SU-DHL-6 (cell line): ENCODE measurements at regions not wholly inside any gene's neighbourhood (a gene's known extent, or its start where the extent isn't known, plus 50 kb on each side); places are given as distances from the start of the nearest gene placed in this dataset.

Experiments
- H2AFZ ChIP-seq: fragments of 200-600 bp; sonication (generic); 2 replicates; pipeline ENCODE4 v1.6.1; 2014; ENCODE audit warnings: low read depth, mild to moderate bottlenecking, moderate library complexity, mixed read lengths, antibody characterized with exemption, low read length; ENCODE audit not compliant: severe bottlenecking
- H3F3A ChIP-seq: fragments of 200-600 bp; shearing (Covaris generic); 2 replicates; pipeline ENCODE4 v1.6.0; 2016; ENCODE audit warnings: antibody characterized with exemption, mild to moderate bottlenecking; ENCODE audit not compliant: insufficient read depth
- H3K27ac ChIP-seq: fragments of 200-600 bp; sonication (generic); 2 replicates; pipeline ENCODE4 v1.5.1; 2016; ENCODE audit warnings: low read depth, mild to moderate bottlenecking, low read length, moderate library complexity, mixed read lengths
- H3K27me3 ChIP-seq: fragments of 200-600 bp; sonication (generic), shearing (Covaris generic); 2 replicates; pipeline ENCODE4 v1.6.0; 2014; ENCODE audit warnings: mild to moderate bottlenecking, low read length
- H3K36me3 ChIP-seq: fragments of 200-600 bp; sonication (generic); 2 replicates; pipeline ENCODE4 v1.6.1; 2014; ENCODE audit warnings: mild to moderate bottlenecking, low read length, mixed read lengths
- H3K4me2 ChIP-seq: fragments of 300-600, 200-600 bp; shearing (Covaris generic), sonication (generic); 2 replicates; pipeline ENCODE4 v1.6.0; 2014; ENCODE audit warnings: low read length, low read depth, mild to moderate bottlenecking; ENCODE audit not compliant: poor library complexity, severe bottlenecking
- H3K4me3 ChIP-seq: fragments of 200-600 bp; sonication (generic); 2 replicates; pipeline ENCODE4 v1.5.1; 2014; ENCODE audit warnings: antibody characterized with exemption, low read length, mild to moderate bottlenecking, mixed read lengths; ENCODE audit not compliant: insufficient read depth, poor library complexity, severe bottlenecking
- H3K79me2 ChIP-seq: fragments of 200-600 bp; sonication (generic); 2 replicates; pipeline ENCODE4 v1.6.1; 2014; ENCODE audit warnings: mild to moderate bottlenecking, low read length, moderate library complexity; ENCODE audit not compliant: insufficient read depth
- H3K9ac ChIP-seq: fragments of 200-600 bp; sonication (generic); 2 replicates; pipeline ENCODE4 v1.7.0; 2014; ENCODE audit warnings: mild to moderate bottlenecking, low read length
- H3K9me2 ChIP-seq: fragments of 200-600 bp; sonication (generic); replicated peaks from 2 replicates; pipeline ENCODE4 v1.6.1; 2014; ENCODE audit warnings: low read length; ENCODE audit not compliant: insufficient read depth
- H3K9me3 ChIP-seq: fragments of 200-600 bp; sonication (generic); 2 replicates; pipeline ENCODE4 v1.6.1; 2014; ENCODE audit warnings: low read length, mixed read lengths; ENCODE audit not compliant: insufficient read depth
- H4K20me1 ChIP-seq: fragments of 200-600 bp; sonication (generic); 2 replicates; pipeline ENCODE4 v1.6.1; 2014; ENCODE audit warnings: low read depth, mild to moderate bottlenecking, antibody characterized with exemption, low read length, moderate library complexity, mixed read lengths
- CTCF ChIP-seq: fragments of 200-600 bp; sonication (generic); IDR thresholded peaks from one replicate; pipeline ENCODE4 v1.5.1; 2017; ENCODE audit warnings: antibody characterized with exemption, mild to moderate bottlenecking, low read length, moderate library complexity; ENCODE audit not compliant: insufficient read depth, poor library complexity, severe bottlenecking
- EZH2phosphoT487 ChIP-seq: fragments of 200-600 bp; sonication (generic), shearing (Covaris generic); conservative IDR thresholded peaks from 2 replicates; pipeline ENCODE4 v1.6.1; 2018; ENCODE audit warnings: mild to moderate bottlenecking, antibody characterized with exemption, low read length, moderate library complexity, mixed read lengths

- H3K9me3 ChIP-seq: no peaks in the 10 kb centered on the region
- H3K4me3 ChIP-seq: no peak overlapping the region
- no peak overlapping the region for H2AFZ ChIP-seq
- no peaks in the 10 kb centered on the region for H3K79me2 ChIP-seq
- no peaks in the 10 kb centered on the region for H3K36me3 ChIP-seq
- no peaks in the 10 kb centered on the region for H3K9me2 ChIP-seq
- no peaks in the 10 kb centered on the region for H3F3A ChIP-seq
- H3K27me3 ChIP-seq: no peaks in the 10 kb centered on the region
- H3K4me2 ChIP-seq: no peak overlapping the region
- no peak overlapping the region for H3K9ac ChIP-seq
- H4K20me1 ChIP-seq: no peaks in the 10 kb centered on the region
- H3K27ac ChIP-seq: no peak overlapping the region
- TF ChIP-seq EZH2phosphoT487 (no peak), CTCF (no peak)
Observed at GRCh38 chr12:76180401-76181277, 96.2 kb upstream of the NAP1L1 start.

DNA sequence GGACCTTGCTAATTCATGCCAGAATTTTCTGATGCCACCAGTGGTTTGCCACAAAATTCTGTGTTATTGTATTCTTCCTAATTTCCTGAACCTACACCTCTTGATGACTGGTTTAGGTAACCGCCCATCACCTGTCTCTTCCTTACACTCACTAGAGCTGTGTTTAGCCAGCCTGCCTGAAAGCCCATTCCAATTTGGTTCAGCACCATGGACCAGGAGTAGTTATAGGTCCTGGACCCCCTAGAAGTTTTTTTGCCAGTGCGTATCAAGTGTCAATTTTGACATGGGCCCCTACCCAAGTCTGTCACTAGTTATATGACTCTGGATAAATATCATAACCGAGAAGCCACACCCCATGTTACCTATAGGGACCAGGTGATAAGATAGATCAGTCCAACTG is 94.0 kb upstream of the NAP1L1 start:
- Histone ChIP-seq H3K4me3 (no peak overlapping the region), H3K36me3 (no peaks in the 10 kb centered on the region), H3K9ac (no peak overlapping the region), H3K4me2 (no peak overlapping the region), H4K20me1 (no peaks in the 10 kb centered on the region), H2AFZ (no peak overlapping the region), H3K27me3 (no peaks in the 10 kb centered on the region), H3K9me3 (no peaks in the 10 kb centered on the region), H3F3A (no peaks in the 10 kb centered on the region), H3K27ac (no peak overlapping the region), H3K79me2 (no peaks in the 10 kb centered on the region), H3K9me2 (no peaks in the 10 kb centered on the region)
- no peak for TF ChIP-seq CTCF
- no peak for TF ChIP-seq EZH2phosphoT487

- no peaks in the 10 kb centered on the region for H3F3A ChIP-seq
- H3K4me2 ChIP-seq: no peak overlapping the region
- H2AFZ ChIP-seq: no peak overlapping the region
- no peaks in the 10 kb centered on the region for H3K9me2 ChIP-seq
- no peaks in the 10 kb centered on the region for H3K36me3 ChIP-seq
- H3K27ac ChIP-seq: no peak overlapping the region
- H4K20me1 ChIP-seq: no peaks in the 10 kb centered on the region
- no peak overlapping the region for H3K4me3 ChIP-seq
- H3K27me3 ChIP-seq: no peaks in the 10 kb centered on the region
- TF ChIP-seq EZH2phosphoT487 (no peak), CTCF (no peak)
- H3K9ac ChIP-seq: no peak overlapping the region
- no peaks in the 10 kb centered on the region for H3K79me2 ChIP-seq
- H3K9me3 ChIP-seq: no peaks in the 10 kb centered on the region
Observed at GRCh38 chr12:76177821-76178220, 93.3 kb upstream of the NAP1L1 start.
